ENCODE measurements at regions not wholly inside any gene's neighbourhood (a gene's known extent, or its start where the extent isn't known, plus 50 kb on each side); places are given as distances from the start of the nearest gene placed in this dataset.
"Not testable (repeated sequence)": the region's sequence is repeated elsewhere in the genome, so short reads cannot be mapped to it uniquely, and the experiment has no call there.

- DNase-seq (ENCODE audit: low read depth, low spot score): no peak
- CTCF ChIA-PET: no interaction called here
- TF ChIP-seq CTCF (IDR thresholded peaks at IDR 0.05; ENCODE audit: low read depth, low read length): no peak
- H3K4me3 ChIP-seq (ENCODE audit: low read depth, low read length): no peak overlapping the region
- H3K9me3 ChIP-seq (ENCODE audit: control insufficient read depth, insufficient read depth, low read length): no peaks in the 10 kb centered on the region
- POLR2A ChIA-PET: no interaction called here
- H3K27me3 ChIP-seq (ENCODE audit: control insufficient read depth, insufficient read depth, low read length): no peaks in the 10 kb centered on the region
- H3K27ac ChIP-seq (ENCODE audit: low read depth, low read length): no peak overlapping the region
These were observed 295.8 kb downstream of the MAGEB5 start for GRCh38 chrX:26511589-26512363.

GRCh38 chrX:26470941-26471340, 255.0 kb downstream of the MAGEB5 start:
- no peaks in the 10 kb centered on the region for H3K9me3 ChIP-seq (ENCODE audit: control insufficient read depth, insufficient read depth, low read length)
- H3K27ac ChIP-seq (ENCODE audit: low read depth, low read length): no peak overlapping the region

GRCh38 chrX:26466387-26466786, 250.4 kb downstream of the MAGEB5 start:
- no peaks in the 10 kb centered on the region for H3K9me3 ChIP-seq (ENCODE audit: control insufficient read depth, insufficient read depth, low read length)
- H3K27ac ChIP-seq (ENCODE audit: low read depth, low read length): no peak overlapping the region
- DNase-seq (ENCODE audit: low read depth, low spot score): no peak
- H3K27me3 ChIP-seq (ENCODE audit: control insufficient read depth, insufficient read depth, low read length): no peaks in the 10 kb centered on the region
- ChIA-PET CTCF (no interaction called here), POLR2A (no interaction called here)
- TF ChIP-seq CTCF (IDR thresholded peaks at IDR 0.05; ENCODE audit: low read depth, low read length): no peak
- H3K4me3 ChIP-seq (ENCODE audit: low read depth, low read length): no peak overlapping the region

More at GRCh38 chrX:26470941-26471340, 255.0 kb downstream of the MAGEB5 start:
- Histone ChIP-seq H3K27me3 (ENCODE audit: control insufficient read depth, insufficient read depth, low read length) (no peaks in the 10 kb centered on the region), H3K4me3 (ENCODE audit: low read depth, low read length) (no peak overlapping the region)
- TF ChIP-seq CTCF (IDR thresholded peaks at IDR 0.05; ENCODE audit: low read depth, low read length): no peak
- CTCF ChIA-PET: no interaction called here
- POLR2A ChIA-PET: no interaction called here
- no peak for DNase-seq (ENCODE audit: low read depth, low spot score)

GRCh38 chrX:26445288-26445687, 229.3 kb downstream of the MAGEB5 start:
- DNase-seq (ENCODE audit: low read depth, low spot score): no peak
- ChIA-PET POLR2A (no interaction called here), CTCF (no interaction called here)
- TF ChIP-seq CTCF (IDR thresholded peaks at IDR 0.05; ENCODE audit: low read depth, low read length): no peak
- Histone ChIP-seq H3K9me3 (ENCODE audit: control insufficient read depth, insufficient read depth, low read length) (no peaks in the 10 kb centered on the region), H3K27me3 (ENCODE audit: control insufficient read depth, insufficient read depth, low read length) (no peaks in the 10 kb centered on the region), H3K27ac (ENCODE audit: low read depth, low read length) (no peak overlapping the region), H3K4me3 (ENCODE audit: low read depth, low read length) (no peak overlapping the region)

- DNase-seq (ENCODE audit: low read depth, low spot score); H3K9me3 ChIP-seq (ENCODE audit: control insufficient read depth, insufficient read depth, low read length); H3K4me3 ChIP-seq (ENCODE audit: low read depth, low read length); POLR2A ChIA-PET; H3K27me3 ChIP-seq (ENCODE audit: control insufficient read depth, insufficient read depth, low read length); H3K27ac ChIP-seq (ENCODE audit: low read depth, low read length); CTCF ChIA-PET: not testable (repeated sequence)
These were observed 228.4 kb downstream of the MAGEB5 start for GRCh38 chrX:26444417-26444816.
